ENCODE measurements at regions not wholly inside any gene's neighbourhood (a gene's known extent, or its start where the extent isn't known, plus 50 kb on each side); places are given as distances from the start of the nearest gene placed in this dataset.
A peak's percentile ranks its signal among the peaks of the same experiment; 100 is the strongest.

- Histone ChIP-seq H3K4me1 (ENCODE audit: insufficient read depth) (peaks cover 16% of the 10 kb centered on the region), H3K27me3 (ENCODE audit: insufficient read depth) (no peaks in the 10 kb centered on the region), H3K27ac (ENCODE audit: low read depth) (0 out of 2 replicates have a peak overlapping the region, but pooled peaks have one; percentile 5), H3K9me2 (ENCODE audit: insufficient read depth) (no peaks in the 10 kb centered on the region), H4K20me1 (replicated peaks; ENCODE audit: insufficient read depth) (no peaks in the 10 kb centered on the region), H3K4me3 (no peak overlapping the region), H3K4me2 (no peak overlapping the region), H3K79me2 (replicated peaks; ENCODE audit: insufficient read depth) (peaks cover 17% of the 10 kb centered on the region), H3K36me3 (ENCODE audit: insufficient read depth) (peaks cover 15% of the 10 kb centered on the region; the same call in 1 of the 2 replicates), H2AFZ (no peak overlapping the region), H3F3A (replicated peaks; ENCODE audit: low read depth) (no peaks in the 10 kb centered on the region)
- H3K27me3 Mint-ChIP-seq (ENCODE audit: insufficient read depth, low read depth, poor library complexity): no peaks in the 10 kb centered on the region
- H3K27ac Mint-ChIP-seq: no peak overlapping the region
- DNase-seq (ENCODE audit: low spot score) (no peak), ATAC-seq (no peak)
- H3K9me3 Mint-ChIP-seq: peaks cover 12% of the 10 kb centered on the region
- peaks cover 21% of the 10 kb centered on the region; the same call in 2 of the 3 replicates for H3K36me3 Mint-ChIP-seq (ENCODE audit: low read depth)
- no peak for TF ChIP-seq ZNF331 (CRISPR knock-in tag; IDR thresholded peaks at IDR 0.05; ENCODE audit: low read depth)
- no peak for TF ChIP-seq NANOG (IDR thresholded peaks at IDR 0.05; ENCODE audit: borderline replicate concordance)
- TF ChIP-seq ZNF114 (CRISPR knock-in tag; IDR thresholded peaks at IDR 0.05): no peak
- no peak for TF ChIP-seq STAT1 (IDR thresholded peaks at IDR 0.05; ENCODE audit: unreplicated experiment)
- TF ChIP-seq ZNF462 (CRISPR knock-in tag; IDR thresholded peaks at IDR 0.05): no peak
- no peak for TF ChIP-seq ETS1 (IDR thresholded peaks at IDR 0.05)
- no peak for TF ChIP-seq CTCF (conservative IDR thresholded peaks at IDR 0.05; ENCODE audit: low read depth in 2 of 2)
- no peak for TF ChIP-seq EZH2 (IDR thresholded peaks at IDR 0.05; ENCODE audit: low read depth, unreplicated experiment)
- TF ChIP-seq CREB1 (CRISPR knock-in tag; IDR thresholded peaks at IDR 0.05; ENCODE audit: low read depth): no peak
- TF ChIP-seq JUNB (IDR thresholded peaks at IDR 0.05; ENCODE audit: unreplicated experiment): no peak
- no peak for TF ChIP-seq POLR2AphosphoS5 (IDR thresholded peaks at IDR 0.05; ENCODE audit: low read depth)
- no peak for TF ChIP-seq REST (IDR thresholded peaks at IDR 0.05; ENCODE audit: unreplicated experiment)
- TF ChIP-seq EZH2phosphoT487 (IDR thresholded peaks at IDR 0.05; ENCODE audit: unreplicated experiment): no peak
- peaks cover 7% of the 10 kb centered on the region; the same call in 2 of the 3 replicates for H3K4me1 Mint-ChIP-seq
- H3K4me3 Mint-ChIP-seq: no peak overlapping the region
Observed at GRCh38 chrX:113954297-113954696, 629.6 kb upstream of the HTR2C start.

Data from GM23338 (cell line).